Tongue (tissue), 1 donor: ENCODE measurements at regions not wholly inside any gene's neighbourhood (a gene's known extent, or its start where the extent isn't known, plus 50 kb on each side); places are given as distances from the start of the nearest gene placed in this dataset.

Experiments used
- DNase-seq: peaks from one replicate; pipeline ENCODE4 v3.0.0-alpha.2; 2015

- DNase-seq = no peak
These were observed 397.4 kb downstream of the PRDM5 start for GRCh38 chr4:120525106-120525505.

GRCh38 chr4:120524237-120524636, 398.3 kb downstream of the PRDM5 start:
- no peak for DNase-seq

GRCh38 chr4:120520761-120521160, 401.8 kb downstream of the PRDM5 start:
- DNase-seq = no peak

- peak; percentile 62 for DNase-seq
These were observed 404.6 kb downstream of the PRDM5 start for GRCh38 chr4:120517966-120518365.

- DNase-seq = no peak
These were observed 412.8 kb downstream of the PRDM5 start for GRCh38 chr4:120509719-120510118.

GRCh38 chr4:120509222-120509621, 413.3 kb downstream of the PRDM5 start:
- DNase-seq = no peak

GRCh38 chr4:120508036-120508435, 414.5 kb downstream of the PRDM5 start:
- no peak for DNase-seq

GRCh38 chr4:120506536-120506935, 416.0 kb downstream of the PRDM5 start:
- no peak for DNase-seq

- no peak for DNase-seq
These were observed 423.8 kb downstream of the PRDM5 start for GRCh38 chr4:120498678-120499077.

GRCh38 chr4:120491481-120491880, 424.8 kb upstream of the MAD2L1 start:
- DNase-seq = peak; percentile 78

- peak; percentile 31 for DNase-seq
These were observed 415.1 kb upstream of the MAD2L1 start for GRCh38 chr4:120481756-120482155.

- DNase-seq = no peak
These were observed 405.9 kb upstream of the MAD2L1 start for GRCh38 chr4:120472447-120473131.

GRCh38 chr4:120466429-120466828, 399.8 kb upstream of the MAD2L1 start:
- DNase-seq = no peak

GRCh38 chr4:120454788-120455187, 388.1 kb upstream of the MAD2L1 start:
- no peak for DNase-seq

GRCh38 chr4:120452536-120452935, 385.9 kb upstream of the MAD2L1 start:
- DNase-seq = no peak

- no peak for DNase-seq
These were observed 385.4 kb upstream of the MAD2L1 start for GRCh38 chr4:120452001-120452400.

GRCh38 chr4:120447774-120448173, 381.1 kb upstream of the MAD2L1 start:
- DNase-seq = peak; percentile 45

- DNase-seq = no peak
These were observed 379.5 kb upstream of the MAD2L1 start for GRCh38 chr4:120446051-120446567.

GRCh38 chr4:120445186-120445585, 378.5 kb upstream of the MAD2L1 start:
- no peak for DNase-seq

- no peak for DNase-seq
These were observed 376.5 kb upstream of the MAD2L1 start for GRCh38 chr4:120443116-120443515.

GRCh38 chr4:120440730-120441129, 374.1 kb upstream of the MAD2L1 start:
- no peak for DNase-seq

- no peak for DNase-seq
These were observed 368.5 kb upstream of the MAD2L1 start for GRCh38 chr4:120435179-120435578.

GRCh38 chr4:120434756-120435155, 368.1 kb upstream of the MAD2L1 start:
- DNase-seq = no peak

- peak; percentile 73 for DNase-seq
These were observed 365.7 kb upstream of the MAD2L1 start for GRCh38 chr4:120432301-120432860.
